ENCODE measurements at regions not wholly inside any gene's neighbourhood (a gene's known extent, or its start where the extent isn't known, plus 50 kb on each side); places are given as distances from the start of the nearest gene placed in this dataset.

DNA sequence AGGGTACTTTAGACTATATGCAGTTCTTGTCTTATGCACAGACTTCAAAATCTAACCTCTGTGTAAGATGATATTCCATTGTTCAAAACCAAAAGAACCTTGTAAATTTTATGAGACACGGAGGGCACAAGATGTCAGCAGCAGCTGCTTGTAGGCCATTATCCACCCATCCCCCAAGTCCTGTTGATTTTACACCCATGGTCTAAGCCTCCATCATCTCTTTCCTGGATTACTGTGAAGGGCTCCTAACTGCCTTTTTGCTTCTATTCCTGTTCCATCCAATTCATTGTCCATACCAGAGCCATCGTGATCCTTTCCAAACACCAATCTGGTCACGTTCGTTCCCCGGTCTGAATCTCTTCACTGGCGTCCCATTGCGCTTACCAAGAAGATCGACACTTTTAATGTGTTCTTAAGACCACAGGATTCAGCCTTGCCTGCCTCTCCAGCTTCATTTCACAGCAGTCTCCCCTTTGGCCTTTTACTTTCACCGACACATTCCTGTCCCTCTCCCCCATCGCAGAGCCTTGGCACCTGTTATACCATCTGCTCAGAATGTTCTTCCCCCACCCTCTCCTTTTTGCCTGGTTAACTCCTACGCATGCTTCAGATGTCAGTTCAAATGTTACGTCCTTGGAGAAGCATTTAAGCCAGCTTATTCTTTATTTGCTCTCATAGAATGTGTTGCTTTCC lies 107.3 kb upstream of the POU3F1 start:
- TF ChIP-seq, protein P1, sequence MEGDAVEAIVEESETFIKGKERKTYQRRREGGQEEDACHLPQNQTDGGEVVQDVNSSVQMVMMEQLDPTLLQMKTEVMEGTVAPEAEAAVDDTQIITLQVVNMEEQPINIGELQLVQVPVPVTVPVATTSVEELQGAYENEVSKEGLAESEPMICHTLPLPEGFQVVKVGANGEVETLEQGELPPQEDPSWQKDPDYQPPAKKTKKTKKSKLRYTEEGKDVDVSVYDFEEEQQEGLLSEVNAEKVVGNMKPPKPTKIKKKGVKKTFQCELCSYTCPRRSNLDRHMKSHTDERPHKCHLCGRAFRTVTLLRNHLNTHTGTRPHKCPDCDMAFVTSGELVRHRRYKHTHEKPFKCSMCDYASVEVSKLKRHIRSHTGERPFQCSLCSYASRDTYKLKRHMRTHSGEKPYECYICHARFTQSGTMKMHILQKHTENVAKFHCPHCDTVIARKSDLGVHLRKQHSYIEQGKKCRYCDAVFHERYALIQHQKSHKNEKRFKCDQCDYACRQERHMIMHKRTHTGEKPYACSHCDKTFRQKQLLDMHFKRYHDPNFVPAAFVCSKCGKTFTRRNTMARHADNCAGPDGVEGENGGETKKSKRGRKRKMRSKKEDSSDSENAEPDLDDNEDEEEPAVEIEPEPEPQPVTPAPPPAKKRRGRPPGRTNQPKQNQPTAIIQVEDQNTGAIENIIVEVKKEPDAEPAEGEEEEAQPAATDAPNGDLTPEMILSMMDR (IDR thresholded peaks at IDR 0.05) = no peak
- TF ChIP-seq POLR2A (IDR thresholded peaks at IDR 0.05) = no peak

All from vagina (tissue), 2 donors.